Mononuclear cell (primary cell): ENCODE measurements at regions not wholly inside any gene's neighbourhood (a gene's known extent, or its start where the extent isn't known, plus 50 kb on each side); places are given as distances from the start of the nearest gene placed in this dataset.
"Not testable (repeated sequence)": the region's sequence is repeated elsewhere in the genome, so short reads cannot be mapped to it uniquely, and the experiment has no call there.

ENCODE experiments used
- H3K27me3 ChIP-seq: 2 replicates; pipeline ENCODE4 v1.6.0; 2011; ENCODE audit warnings: low read length, control low read depth; ENCODE audit not compliant: insufficient read depth
- H3K4me1 ChIP-seq: 2 replicates; pipeline ENCODE4 v1.5.1; 2011; ENCODE audit warnings: mild to moderate bottlenecking, low read length, control low read depth; ENCODE audit not compliant: insufficient read depth
- H3K4me3 ChIP-seq: 2 replicates; pipeline ENCODE4 v1.5.1; 2011; ENCODE audit warnings: mild to moderate bottlenecking, low read length, moderate library complexity
- H3K9me3 ChIP-seq: 2 replicates; pipeline ENCODE4 v1.5.1; 2011; ENCODE audit warnings: low read depth, mild to moderate bottlenecking, control low read depth, low read length

- Histone ChIP-seq H3K27me3 (no peaks in the 10 kb centered on the region), H3K9me3 (no peaks in the 10 kb centered on the region), H3K4me3 (no peak overlapping the region), H3K4me1 (no peaks in the 10 kb centered on the region)
Observed at GRCh38 chr14:59026081-59026480, 162.4 kb upstream of the DAAM1 start.

- not testable (repeated sequence) for H3K4me3 ChIP-seq, H3K4me1 ChIP-seq, H3K27me3 ChIP-seq, H3K9me3 ChIP-seq
Observed at GRCh38 chr14:59026640-59027039, 161.8 kb upstream of the DAAM1 start.

GRCh38 chr14:59028476-59029202 is 159.8 kb upstream of the DAAM1 start:
- Histone ChIP-seq H3K4me3 (no peak overlapping the region), H3K4me1 (no peaks in the 10 kb centered on the region), H3K27me3 (no peaks in the 10 kb centered on the region), H3K9me3 (no peaks in the 10 kb centered on the region)

- no peaks in the 10 kb centered on the region for H3K27me3 ChIP-seq
- no peaks in the 10 kb centered on the region for H3K4me1 ChIP-seq
- H3K4me3 ChIP-seq = no peak overlapping the region
- H3K9me3 ChIP-seq = no peaks in the 10 kb centered on the region
Observed at GRCh38 chr14:59032826-59033225, 155.6 kb upstream of the DAAM1 start.

GRCh38 chr14:59036134-59036533 is 152.3 kb upstream of the DAAM1 start:
- Histone ChIP-seq H3K9me3 (no peaks in the 10 kb centered on the region), H3K4me1 (no peaks in the 10 kb centered on the region), H3K27me3 (no peaks in the 10 kb centered on the region), H3K4me3 (no peak overlapping the region)

- H3K4me3 ChIP-seq = no peak overlapping the region
- no peaks in the 10 kb centered on the region for H3K27me3 ChIP-seq
- no peaks in the 10 kb centered on the region for H3K4me1 ChIP-seq
- H3K9me3 ChIP-seq = no peaks in the 10 kb centered on the region
Observed at GRCh38 chr14:59037086-59037485, 151.4 kb upstream of the DAAM1 start.

- no peak overlapping the region for H3K4me3 ChIP-seq
- no peaks in the 10 kb centered on the region for H3K27me3 ChIP-seq
- no peaks in the 10 kb centered on the region for H3K9me3 ChIP-seq
- H3K4me1 ChIP-seq = no peaks in the 10 kb centered on the region
Observed at GRCh38 chr14:59037620-59038019, 150.8 kb upstream of the DAAM1 start.

GRCh38 chr14:59038746-59039145 is 149.7 kb upstream of the DAAM1 start:
- no peak overlapping the region for H3K4me3 ChIP-seq
- no peaks in the 10 kb centered on the region for H3K4me1 ChIP-seq
- H3K27me3 ChIP-seq = no peaks in the 10 kb centered on the region
- no peaks in the 10 kb centered on the region for H3K9me3 ChIP-seq

- no peaks in the 10 kb centered on the region for H3K27me3 ChIP-seq
- H3K4me3 ChIP-seq = no peak overlapping the region
- H3K4me1 ChIP-seq = no peaks in the 10 kb centered on the region
- no peaks in the 10 kb centered on the region for H3K9me3 ChIP-seq
Observed at GRCh38 chr14:59041308-59041707, 147.2 kb upstream of the DAAM1 start.

GRCh38 chr14:59044707-59045106 is 143.8 kb upstream of the DAAM1 start:
- H3K4me1 ChIP-seq = no peaks in the 10 kb centered on the region

GRCh38 chr14:59046746-59047145 is 141.7 kb upstream of the DAAM1 start:
- no peak overlapping the region for H3K4me3 ChIP-seq
- no peaks in the 10 kb centered on the region for H3K27me3 ChIP-seq
- H3K4me1 ChIP-seq = no peaks in the 10 kb centered on the region
- H3K9me3 ChIP-seq = no peaks in the 10 kb centered on the region

More at GRCh38 chr14:59044707-59045106, 143.8 kb upstream of the DAAM1 start:
- no peak overlapping the region for H3K4me3 ChIP-seq
- no peaks in the 10 kb centered on the region for H3K9me3 ChIP-seq
- no peaks in the 10 kb centered on the region for H3K27me3 ChIP-seq

GRCh38 chr14:59055006-59055405 is 133.5 kb upstream of the DAAM1 start:
- no peak overlapping the region for H3K4me3 ChIP-seq
- H3K4me1 ChIP-seq = no peaks in the 10 kb centered on the region
- H3K9me3 ChIP-seq = no peaks in the 10 kb centered on the region
- no peaks in the 10 kb centered on the region for H3K27me3 ChIP-seq

- no peak overlapping the region for H3K4me3 ChIP-seq
- no peaks in the 10 kb centered on the region for H3K4me1 ChIP-seq
- no peaks in the 10 kb centered on the region for H3K27me3 ChIP-seq
- no peaks in the 10 kb centered on the region for H3K9me3 ChIP-seq
Observed at GRCh38 chr14:59055439-59056045, 132.9 kb upstream of the DAAM1 start.

- no peaks in the 10 kb centered on the region for H3K9me3 ChIP-seq
- no peak overlapping the region for H3K4me3 ChIP-seq
- no peaks in the 10 kb centered on the region for H3K4me1 ChIP-seq
- no peaks in the 10 kb centered on the region for H3K27me3 ChIP-seq
Observed at GRCh38 chr14:59057551-59057950, 130.9 kb upstream of the DAAM1 start.

GRCh38 chr14:59058776-59059175 is 129.7 kb upstream of the DAAM1 start:
- H3K4me3 ChIP-seq, H3K27me3 ChIP-seq, H3K9me3 ChIP-seq, H3K4me1 ChIP-seq: not testable (repeated sequence)

- no peaks in the 10 kb centered on the region for H3K27me3 ChIP-seq
- H3K4me1 ChIP-seq = no peaks in the 10 kb centered on the region
- H3K4me3 ChIP-seq = no peak overlapping the region
- H3K9me3 ChIP-seq = no peaks in the 10 kb centered on the region
Observed at GRCh38 chr14:59060841-59061240, 127.6 kb upstream of the DAAM1 start.
